Hepatocyte (in vitro differentiated cells): ENCODE measurements at regions not wholly inside any gene's neighbourhood (a gene's known extent, or its start where the extent isn't known, plus 50 kb on each side); places are given as distances from the start of the nearest gene placed in this dataset.

Source experiments
- DNase-seq: peaks from one replicate; pipeline ENCODE4 v3.0.0-alpha.2; 2016; ENCODE audit warnings: low spot score
- H2AFZ ChIP-seq: fragments of 200-600 bp; sonication (generic); 2 replicates; pipeline ENCODE4 v1.6.0; 2016; ENCODE audit warnings: antibody characterized with exemption, mild to moderate bottlenecking
- H3K27ac ChIP-seq: fragments of 200-600 bp; sonication (generic); 2 replicates; pipeline ENCODE4 v1.5.1; 2016; ENCODE audit warnings: mild to moderate bottlenecking
- H3K27me3 ChIP-seq: fragments of 200-600 bp; sonication (generic); 2 replicates; pipeline ENCODE4 v1.6.1; 2016
- H3K36me3 ChIP-seq: fragments of 200-600 bp; sonication (generic); replicated peaks from 2 replicates; pipeline ENCODE4 v1.5.1; 2016; ENCODE audit warnings: low read depth; ENCODE audit not compliant: insufficient read depth
- H3K4me1 ChIP-seq: fragments of 200-600 bp; sonication (generic); 2 replicates; pipeline ENCODE4 v1.5.1; 2016; ENCODE audit warnings: mild to moderate bottlenecking, moderate library complexity; ENCODE audit not compliant: insufficient read depth
- H3K4me2 ChIP-seq: fragments of 200-600 bp; sonication (generic); 2 replicates; pipeline ENCODE4 v1.6.0; 2016
- H3K4me3 ChIP-seq: fragments of 200-600 bp; sonication (generic); 2 replicates; pipeline ENCODE4 v1.5.1; 2016; ENCODE audit warnings: mild to moderate bottlenecking
- H3K79me2 ChIP-seq: fragments of 200-600 bp; sonication (generic); 2 replicates; pipeline ENCODE4 v1.6.0; 2017; ENCODE audit warnings: mild to moderate bottlenecking
- H3K9me2 ChIP-seq: fragments of 200-600 bp; sonication (generic); replicated peaks from 2 replicates; pipeline ENCODE4 v1.6.0; 2017; ENCODE audit warnings: mild to moderate bottlenecking; ENCODE audit not compliant: insufficient read depth
- H3K9me3 ChIP-seq: fragments of 200-600 bp; sonication (generic); 2 replicates; pipeline ENCODE4 v1.5.1; 2016; ENCODE audit warnings: low read depth, mild to moderate bottlenecking
- H4K20me1 ChIP-seq: fragments of 200-600 bp; sonication (generic); 2 replicates; pipeline ENCODE4 v1.6.0; 2016; ENCODE audit warnings: mild to moderate bottlenecking; ENCODE audit not compliant: insufficient read depth, poor library complexity, severe bottlenecking
- CTCF ChIP-seq: fragments of 200-600 bp; sonication (generic); IDR thresholded peaks from 2 replicates; pipeline ENCODE4 v1.5.1; 2016; ENCODE audit warnings: antibody characterized with exemption, mild to moderate bottlenecking; ENCODE audit not compliant: poor library complexity
- EZH2 ChIP-seq: fragments of 200-600 bp; sonication (generic); IDR thresholded peaks from 2 replicates; pipeline ENCODE4 v1.6.1; 2016; ENCODE audit warnings: antibody characterized with exemption, mild to moderate bottlenecking, borderline replicate concordance
- EZH2phosphoT487 ChIP-seq: fragments of 200-600 bp; sonication (generic); IDR thresholded peaks from one replicate; pipeline ENCODE4 v1.6.1; 2018; ENCODE audit warnings: antibody characterized with exemption, mild to moderate bottlenecking, low read depth, moderate library complexity; ENCODE audit not compliant: unreplicated experiment, severe bottlenecking
- WGBS: methylation state at CpG from one replicate; pipeline ENCODE4 v1.1.6; 2016; ENCODE audit warnings: low lambda C conversion rate; ENCODE audit errors: missing lambda C conversion rate; 5-methylcytosine and 5-hydroxymethylcytosine counted together

- WGBS = 58% methylated on average over 3 of the region's 3 CpGs
- H3K27ac ChIP-seq = no peak overlapping the region
- H3K9me2 ChIP-seq = no peaks in the 10 kb centered on the region
- H3K9me3 ChIP-seq = no peaks in the 10 kb centered on the region
- no peaks in the 10 kb centered on the region for H3K79me2 ChIP-seq
- H2AFZ ChIP-seq = no peak overlapping the region
- no peaks in the 10 kb centered on the region for H3K36me3 ChIP-seq
- H3K27me3 ChIP-seq = no peaks in the 10 kb centered on the region
- TF ChIP-seq EZH2phosphoT487 = no peak
- TF ChIP-seq EZH2 = no peak
- no peak for TF ChIP-seq CTCF
- H3K4me2 ChIP-seq = no peak overlapping the region
- H3K4me3 ChIP-seq = no peak overlapping the region
- DNase-seq = no peak
- peaks cover 31% of the 10 kb centered on the region for H3K4me1 ChIP-seq
- no peaks in the 10 kb centered on the region for H4K20me1 ChIP-seq
Measured at GRCh38 chr7:23971031-23971430, 261.0 kb downstream of the STK31 start.

- Histone ChIP-seq H3K4me2 (no peak overlapping the region), H3K79me2 (no peaks in the 10 kb centered on the region), H3K9me3 (no peaks in the 10 kb centered on the region), H3K4me1 (peaks cover 31% of the 10 kb centered on the region), H3K9me2 (no peaks in the 10 kb centered on the region), H3K27me3 (no peaks in the 10 kb centered on the region), H3K27ac (no peak overlapping the region), H2AFZ (no peak overlapping the region), H3K4me3 (no peak overlapping the region), H3K36me3 (no peaks in the 10 kb centered on the region), H4K20me1 (no peaks in the 10 kb centered on the region)
- TF ChIP-seq EZH2phosphoT487 (no peak), CTCF (no peak), EZH2 (no peak)
- WGBS = 96% methylated on average over 3 of the region's 3 CpGs
- no peak for DNase-seq
Measured at GRCh38 chr7:23972057-23972456, 262.0 kb downstream of the STK31 start.

GRCh38 chr7:23973264-23973663 lies 263.2 kb downstream of the STK31 start:
- H3K36me3 ChIP-seq = no peaks in the 10 kb centered on the region
- TF ChIP-seq EZH2 (no peak), CTCF (no peak), EZH2phosphoT487 (no peak)
- no peak for DNase-seq
- H3K79me2 ChIP-seq = no peaks in the 10 kb centered on the region
- WGBS = 77% methylated on average over 3 of the region's 3 CpGs
- H3K9me2 ChIP-seq = no peaks in the 10 kb centered on the region
- no peaks in the 10 kb centered on the region for H3K9me3 ChIP-seq
- H3K4me3 ChIP-seq = no peak overlapping the region
- H3K4me2 ChIP-seq = no peak overlapping the region
- peaks cover 21% of the 10 kb centered on the region for H3K4me1 ChIP-seq
- H3K27ac ChIP-seq = no peak overlapping the region
- H2AFZ ChIP-seq = no peak overlapping the region
- H3K27me3 ChIP-seq = no peaks in the 10 kb centered on the region
- no peaks in the 10 kb centered on the region for H4K20me1 ChIP-seq

- H3K4me2 ChIP-seq = no peak overlapping the region
- H3K4me3 ChIP-seq = no peak overlapping the region
- H4K20me1 ChIP-seq = no peaks in the 10 kb centered on the region
- H3K9me3 ChIP-seq = no peaks in the 10 kb centered on the region
- H3K79me2 ChIP-seq = no peaks in the 10 kb centered on the region
- no peaks in the 10 kb centered on the region for H3K27me3 ChIP-seq
- TF ChIP-seq EZH2phosphoT487 (no peak), EZH2 (no peak), CTCF (no peak)
- H3K4me1 ChIP-seq = no peaks in the 10 kb centered on the region
- no peak overlapping the region for H3K27ac ChIP-seq
- no peak overlapping the region for H2AFZ ChIP-seq
- DNase-seq = no peak
- H3K9me2 ChIP-seq = no peaks in the 10 kb centered on the region
- H3K36me3 ChIP-seq = no peaks in the 10 kb centered on the region
Measured at GRCh38 chr7:23980081-23980480, 270.1 kb downstream of the STK31 start.
